GM23248 (cell line): ENCODE measurements at regions not wholly inside any gene's neighbourhood (a gene's known extent, or its start where the extent isn't known, plus 50 kb on each side); places are given as distances from the start of the nearest gene placed in this dataset.
A peak's percentile ranks its signal among the peaks of the same experiment; 100 is the strongest.

Experiments used
- DNase-seq: peaks from one replicate; pipeline ENCODE4 v3.0.0-alpha.2; 2015
- H2AFZ ChIP-seq: fragments of 200-600 bp; sonication (generic); 2 replicates; pipeline ENCODE4 v1.6.1; 2016; ENCODE audit warnings: antibody characterized with exemption
- H3F3A ChIP-seq: fragments of 200-600 bp; sonication (generic); 2 replicates; pipeline ENCODE4 v1.6.1; 2016; ENCODE audit warnings: mild to moderate bottlenecking, antibody characterized with exemption, mixed run types; ENCODE audit not compliant: insufficient read depth
- H3K27ac ChIP-seq: fragments of 200-600 bp; sonication (generic); 2 replicates; pipeline ENCODE4 v1.5.1; 2016; ENCODE audit warnings: mild to moderate bottlenecking
- H3K27me3 ChIP-seq: fragments of 200-600 bp; sonication (generic); replicated peaks from 2 replicates; pipeline ENCODE4 v1.6.1; 2016; ENCODE audit warnings: mild to moderate bottlenecking; ENCODE audit not compliant: insufficient read depth
- H3K36me3 ChIP-seq: fragments of 200-600 bp; sonication (generic); 2 replicates; pipeline ENCODE4 v1.6.1; 2016; ENCODE audit warnings: low read depth, mild to moderate bottlenecking
- H3K4me1 ChIP-seq: fragments of 200-600 bp; sonication (generic); 2 replicates; pipeline ENCODE4 v1.6.1; 2016; ENCODE audit warnings: mild to moderate bottlenecking; ENCODE audit not compliant: insufficient read depth
- H3K4me2 ChIP-seq: fragments of 200-600 bp; sonication (generic); one replicate; pipeline ENCODE4 v1.6.1; 2016; ENCODE audit warnings: mild to moderate bottlenecking; ENCODE audit not compliant: unreplicated experiment
- H3K4me3 ChIP-seq: fragments of 200-600 bp; sonication (generic); 2 replicates; pipeline ENCODE4 v1.5.1; 2016; ENCODE audit warnings: mild to moderate bottlenecking
- H3K79me2 ChIP-seq: fragments of 200-600 bp; sonication (generic); 2 replicates; pipeline ENCODE4 v1.6.1; 2016; ENCODE audit warnings: mild to moderate bottlenecking; ENCODE audit not compliant: insufficient read depth
- H3K9ac ChIP-seq: fragments of 200-600 bp; sonication (generic); 2 replicates; pipeline ENCODE4 v1.6.1; 2016; ENCODE audit warnings: mild to moderate bottlenecking
- H3K9me2 ChIP-seq: fragments of 200-600 bp; sonication (generic); 2 replicates; pipeline ENCODE4 v1.6.1; 2016; ENCODE audit warnings: mixed run types, mild to moderate bottlenecking, moderate library complexity; ENCODE audit not compliant: insufficient read depth
- H3K9me3 ChIP-seq: fragments of 200-600 bp; sonication (generic); one replicate; pipeline ENCODE4 v1.6.1; 2017; ENCODE audit warnings: low read depth
- H4K20me1 ChIP-seq: fragments of 200-600 bp; sonication (generic); 2 replicates; pipeline ENCODE4 v1.6.0; 2016; ENCODE audit not compliant: insufficient read depth
- EZH2 ChIP-seq: fragments of 200-600 bp; sonication (generic); IDR thresholded peaks from 2 replicates; pipeline ENCODE4 v1.6.1; 2018; ENCODE audit warnings: antibody characterized with exemption, mild to moderate bottlenecking; ENCODE audit not compliant: insufficient read depth, poor library complexity, severe bottlenecking
- EZH2phosphoT487 ChIP-seq: fragments of 200-600 bp; sonication (generic); IDR thresholded peaks from 2 replicates; pipeline ENCODE4 v1.6.1; 2018; ENCODE audit warnings: antibody characterized with exemption, moderate library complexity, mild to moderate bottlenecking, low read depth; ENCODE audit not compliant: insufficient read depth
- WGBS, 2 experiments: methylation state at CpG; one replicate each; pipeline ENCODE4 v1.1.6; 2015 to 2017; ENCODE audit warnings: low lambda C conversion rate in 2 of 2, low coverage in 1 of 2; ENCODE audit errors: missing lambda C conversion rate in 2 of 2; 5-methylcytosine and 5-hydroxymethylcytosine counted together
- in situ Hi-C: fragments of 300-500 bp; cut with MboI; formaldehyde crosslinking; loops from 2 replicates; pipeline ENCODE4 v1.15.0; 2020

DNA sequence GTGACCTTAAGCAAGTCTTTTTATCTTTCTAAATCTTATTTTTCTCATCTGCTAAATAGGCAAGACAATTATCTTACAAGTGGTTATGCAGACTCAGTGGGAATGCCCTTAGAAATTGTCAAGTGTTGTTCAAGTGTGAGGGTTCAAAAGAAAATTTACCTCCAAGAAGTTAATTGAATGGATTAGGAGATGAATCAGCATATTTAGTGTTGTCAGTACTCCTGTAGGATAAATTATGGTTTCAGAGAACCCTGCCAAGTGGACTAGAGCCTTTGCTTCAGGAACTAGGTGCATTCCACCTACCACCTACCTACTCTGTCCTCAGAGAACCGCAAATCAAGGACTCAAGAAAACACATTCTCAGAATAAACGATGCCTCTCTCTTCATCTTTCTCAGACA is 69.8 kb upstream of the KCTD1 start:
- H3K79me2 ChIP-seq, result no peaks in the 10 kb centered on the region
- H3K9me3 ChIP-seq, result no peaks in the 10 kb centered on the region
- no peaks in the 10 kb centered on the region for H4K20me1 ChIP-seq
- no peaks in the 10 kb centered on the region for H3K9me2 ChIP-seq
- H3K4me2 ChIP-seq, result no peak overlapping the region
- H3K4me1 ChIP-seq, result peaks cover 10% of the 10 kb centered on the region
- in situ Hi-C loops, result no loop called here
- DNase-seq, result no peak
- peaks cover 8% of the 10 kb centered on the region for H3F3A ChIP-seq
- 0 out of 2 replicates have a peak, but pooled peaks cover 5% of the 10 kb centered on the region for H3K27me3 ChIP-seq
- no peak overlapping the region for H3K9ac ChIP-seq
- no peaks in the 10 kb centered on the region for H3K36me3 ChIP-seq
- no peak overlapping the region for H2AFZ ChIP-seq
- TF ChIP-seq EZH2phosphoT487, result no peak
- TF ChIP-seq EZH2, result no peak
- H3K4me3 ChIP-seq, result no peak overlapping the region
- WGBS, 2 experiments, result 60 to 79% methylated on average over 2 of the region's 2 CpGs
- H3K27ac ChIP-seq, result no peak overlapping the region

DNA sequence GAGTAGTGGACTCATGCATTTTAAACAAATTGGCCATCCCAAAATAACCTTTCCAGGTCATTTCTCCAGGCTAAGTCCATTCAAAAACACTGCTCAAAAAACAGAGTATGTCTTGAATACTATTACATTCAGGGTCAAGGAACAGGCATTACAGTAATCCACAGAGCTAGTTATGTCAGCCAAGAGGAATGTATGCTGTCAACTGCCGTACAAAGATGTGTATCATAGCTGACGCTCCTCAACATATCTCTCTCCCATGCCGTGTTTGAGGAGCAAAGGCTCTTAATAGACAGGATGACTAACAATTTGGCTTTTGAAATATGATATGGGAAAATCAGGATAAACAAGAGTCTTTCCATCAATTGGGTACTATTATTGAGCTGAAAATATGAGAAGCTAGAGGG is 68.8 kb upstream of the KCTD1 start:
- H3K4me3 ChIP-seq, result no peak overlapping the region
- 0 out of 2 replicates have a peak, but pooled peaks cover 10% of the 10 kb centered on the region for H3K27me3 ChIP-seq
- TF ChIP-seq EZH2, result no peak
- no peak for TF ChIP-seq EZH2phosphoT487
- H3K4me1 ChIP-seq, result peaks cover 10% of the 10 kb centered on the region
- no peak overlapping the region for H3K9ac ChIP-seq
- no peaks in the 10 kb centered on the region for H3K9me2 ChIP-seq
- H3K9me3 ChIP-seq, result no peaks in the 10 kb centered on the region
- no peak overlapping the region for H2AFZ ChIP-seq
- peak; percentile 94 for DNase-seq
- peaks cover 8% of the 10 kb centered on the region for H3F3A ChIP-seq
- peak overlapping the region; percentile 17 for H3K27ac ChIP-seq
- no peaks in the 10 kb centered on the region for H4K20me1 ChIP-seq
- H3K36me3 ChIP-seq, result no peaks in the 10 kb centered on the region
- H3K79me2 ChIP-seq, result no peaks in the 10 kb centered on the region
- peak overlapping the region; percentile 31 for H3K4me2 ChIP-seq
- in situ Hi-C loops, result no loop called here
- WGBS, 2 experiments, result 2 to 5% methylated on average over 3 of the region's 3 CpGs

DNA sequence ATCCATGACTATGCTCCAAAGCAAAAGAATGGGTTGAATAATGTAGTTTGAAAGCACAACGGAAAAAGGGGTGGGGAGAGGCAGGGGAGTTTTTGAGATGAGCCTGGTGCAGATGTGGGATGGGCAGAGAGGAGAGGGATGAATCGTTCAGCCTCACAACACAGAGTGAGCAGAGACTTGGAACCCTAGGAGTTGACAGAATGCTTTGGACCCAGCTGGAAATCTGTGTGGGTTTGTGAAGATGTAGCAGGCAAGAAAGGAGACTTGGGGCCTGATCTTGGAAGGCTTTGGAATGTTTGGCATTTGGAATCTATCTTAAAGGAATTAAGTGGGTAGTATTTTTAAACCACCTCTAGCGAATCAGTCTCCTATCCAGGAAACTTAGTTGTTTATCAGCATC is 66.0 kb upstream of the KCTD1 start:
- WGBS, 2 experiments, result 43 to 52% methylated on average over 3 of the region's 3 CpGs
- Histone ChIP-seq H3K36me3 (no peaks in the 10 kb centered on the region), H3K4me1 (peaks cover 10% of the 10 kb centered on the region), H3K4me2 (no peak overlapping the region), H2AFZ (no peak overlapping the region), H3K9me3 (no peaks in the 10 kb centered on the region), H3K9ac (no peak overlapping the region), H3K9me2 (no peaks in the 10 kb centered on the region), H4K20me1 (no peaks in the 10 kb centered on the region), H3K4me3 (no peak overlapping the region), H3K27ac (no peak overlapping the region), H3F3A (peaks cover 8% of the 10 kb centered on the region), H3K27me3 (peaks cover 21% of the 10 kb centered on the region), H3K79me2 (no peaks in the 10 kb centered on the region)
- peak; percentile 8 for DNase-seq
- in situ Hi-C loops, result no loop called here
- TF ChIP-seq EZH2phosphoT487 (no peak), EZH2 (no peak)
